GM19395 (cell line): ENCODE measurements at regions not wholly inside any gene's neighbourhood (a gene's known extent, or its start where the extent isn't known, plus 50 kb on each side); places are given as distances from the start of the nearest gene placed in this dataset.
A peak's percentile ranks its signal among the peaks of the same experiment; 100 is the strongest.
"Not testable (repeated sequence)": the region's sequence is repeated elsewhere in the genome, so short reads cannot be mapped to it uniquely, and the experiment has no call there.

Experiments
- ATAC-seq: cut with Tn5 transposase; IDR thresholded peaks from one replicate; pipeline ENCODE4 v1.9.1; 2021; ENCODE audit warnings: mild to moderate bottlenecking, moderate library complexity; ENCODE audit not compliant: unreplicated experiment

- no peak for ATAC-seq
Observed at GRCh38 chr2:176423819-176424218, 154.6 kb downstream of the MTX2 start.

- ATAC-seq = no peak
Observed at GRCh38 chr2:176424746-176425145, 155.5 kb downstream of the MTX2 start.

- ATAC-seq = no peak
Observed at GRCh38 chr2:176427549-176427948, 158.3 kb downstream of the MTX2 start.

- ATAC-seq = not testable (repeated sequence)
Observed at GRCh38 chr2:176428944-176429469, 159.8 kb downstream of the MTX2 start.

GRCh38 chr2:176432434-176432833 is 163.2 kb downstream of the MTX2 start:
- ATAC-seq = no peak

- no peak for ATAC-seq
Observed at GRCh38 chr2:176435729-176436128, 166.5 kb downstream of the MTX2 start.

GRCh38 chr2:176443946-176444345 is 174.7 kb downstream of the MTX2 start:
- ATAC-seq = no peak

- ATAC-seq = no peak
Observed at GRCh38 chr2:176445956-176446355, 176.7 kb downstream of the MTX2 start.

- ATAC-seq = no peak
Observed at GRCh38 chr2:176446718-176447414, 177.6 kb downstream of the MTX2 start.

GRCh38 chr2:176447616-176448015 is 178.4 kb downstream of the MTX2 start:
- ATAC-seq = no peak

GRCh38 chr2:176449852-176450251 is 180.6 kb downstream of the MTX2 start:
- ATAC-seq = no peak

- no peak for ATAC-seq
Observed at GRCh38 chr2:176453784-176454183, 184.5 kb downstream of the MTX2 start.

- ATAC-seq = peak; percentile 83
Observed at GRCh38 chr2:176454893-176455815, 185.9 kb downstream of the MTX2 start.

- ATAC-seq = no peak
Observed at GRCh38 chr2:176455816-176456291, 186.6 kb downstream of the MTX2 start.

- no peak for ATAC-seq
Observed at GRCh38 chr2:176457481-176457880, 188.2 kb downstream of the MTX2 start.

- no peak for ATAC-seq
Observed at GRCh38 chr2:176461098-176461808, 192.0 kb downstream of the MTX2 start.

GRCh38 chr2:176461809-176462670 is 192.8 kb downstream of the MTX2 start:
- no peak for ATAC-seq

- no peak for ATAC-seq
Observed at GRCh38 chr2:176463546-176463945, 194.3 kb downstream of the MTX2 start.

- ATAC-seq = no peak
Observed at GRCh38 chr2:176464886-176465564, 195.8 kb downstream of the MTX2 start.
